SKM-1 (cell line): ENCODE measurements at regions not wholly inside any gene's neighbourhood (a gene's known extent, or its start where the extent isn't known, plus 50 kb on each side); places are given as distances from the start of the nearest gene placed in this dataset.
"Not testable (repeated sequence)": the region's sequence is repeated elsewhere in the genome, so short reads cannot be mapped to it uniquely, and the experiment has no call there.

Experiments
- DNase-seq: peaks from one replicate; lab custom pipeline; 2025; ENCODE audit not compliant: unreplicated experiment; lab: John Stamatoyannopoulos, UW

DNA sequence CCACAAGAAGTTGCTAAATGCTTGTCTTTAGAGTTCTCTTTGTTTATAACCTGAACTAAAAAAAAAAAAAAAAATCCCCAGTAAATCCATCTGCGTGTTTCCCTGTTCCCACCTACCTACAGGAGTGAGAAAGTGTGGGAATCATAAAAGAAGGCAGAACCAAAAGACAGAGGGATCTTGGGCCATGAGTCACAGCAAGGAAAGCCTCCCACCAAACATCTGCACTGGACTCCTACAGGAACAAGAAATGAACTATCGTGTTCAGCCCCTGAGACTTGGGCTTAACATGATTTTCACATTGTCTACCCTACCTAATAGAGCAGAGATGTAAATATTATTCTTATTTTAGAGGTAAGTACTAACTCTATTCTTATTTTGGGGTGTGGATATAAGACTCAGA lies 1761.2 kb upstream of the CELF4 start:
- no peak for DNase-seq

DNA sequence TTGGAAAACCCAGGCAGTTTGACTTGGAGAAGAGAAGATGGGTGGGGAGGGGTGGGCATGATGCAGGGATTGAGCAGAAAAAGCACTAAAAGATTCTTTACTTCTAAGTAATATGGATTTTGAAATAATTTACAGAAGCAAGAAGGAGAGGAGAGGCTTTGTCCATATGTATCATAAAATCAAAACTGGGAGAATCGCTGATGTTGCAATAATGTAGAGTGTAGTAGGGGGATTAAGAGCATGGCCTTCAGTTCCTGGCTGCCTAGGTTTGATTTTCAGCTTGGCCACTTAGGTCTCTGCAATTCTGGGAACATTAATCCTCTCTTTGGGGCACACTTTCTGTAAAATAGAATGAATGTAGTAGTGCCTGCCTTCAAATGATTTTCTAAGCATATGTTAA lies 1760.4 kb upstream of the CELF4 start:
- DNase-seq: no peak

DNA sequence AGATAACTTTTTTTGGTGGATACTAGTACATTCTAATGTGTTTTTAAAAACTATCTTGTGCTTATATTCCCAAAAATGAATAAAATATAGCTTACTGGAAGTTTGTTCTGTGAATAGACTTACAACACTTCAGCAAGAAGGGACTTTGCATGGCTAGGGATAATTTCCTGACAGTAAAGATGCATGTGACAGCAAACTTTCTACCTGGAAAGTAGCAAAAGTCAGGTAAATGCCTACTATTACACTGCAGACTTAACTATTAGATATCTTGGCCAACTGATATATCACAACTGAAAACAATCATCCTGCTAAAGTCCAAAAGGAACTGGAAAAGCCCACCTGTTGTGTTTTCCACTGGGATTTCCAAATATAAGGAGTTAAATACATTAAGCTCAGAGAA lies 1753.5 kb upstream of the CELF4 start:
- no peak for DNase-seq

DNA sequence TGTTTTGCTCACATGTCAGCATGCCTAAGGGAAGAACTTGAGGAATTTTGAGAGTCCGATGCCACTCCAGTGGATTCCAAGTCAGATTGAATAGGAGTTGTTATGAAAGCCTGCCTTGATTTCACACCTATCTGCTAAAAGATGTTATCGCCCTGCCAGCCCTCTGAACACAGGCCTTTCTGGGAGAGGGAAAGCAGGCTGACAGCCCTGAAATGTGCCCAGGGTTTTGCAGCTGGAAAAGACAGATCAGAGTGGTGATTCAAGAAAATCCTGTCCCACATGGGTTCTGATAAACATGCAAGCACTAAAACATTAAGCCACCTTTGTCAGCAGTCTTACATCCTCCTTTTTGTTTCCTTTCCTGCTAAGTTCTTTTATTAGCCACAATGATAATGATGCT lies 1752.9 kb upstream of the CELF4 start:
- DNase-seq: no peak

DNA sequence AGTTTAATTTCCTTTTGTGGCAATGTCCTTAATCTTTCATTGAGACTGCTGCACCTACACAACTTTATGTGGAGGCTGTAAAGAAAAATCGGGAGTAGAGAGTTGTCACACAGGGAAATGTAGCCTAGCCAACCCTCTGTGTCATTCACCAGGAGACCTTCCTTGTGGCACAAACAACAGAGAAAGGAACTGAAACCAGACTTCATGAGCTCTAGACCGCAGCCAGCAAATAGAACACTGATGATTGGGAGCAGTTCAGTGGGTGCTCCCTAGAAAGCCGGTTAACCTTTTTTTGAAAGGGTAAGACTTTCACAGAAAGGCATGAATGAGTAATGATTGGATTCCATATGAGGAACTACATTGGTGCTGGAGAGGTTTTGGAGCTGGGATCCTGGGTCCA lies 1752.4 kb upstream of the CELF4 start:
- peak; percentile 3 for DNase-seq

GRCh38 chr18:39314595-39314994 lies 1749.0 kb upstream of the CELF4 start:
- no peak for DNase-seq

DNA sequence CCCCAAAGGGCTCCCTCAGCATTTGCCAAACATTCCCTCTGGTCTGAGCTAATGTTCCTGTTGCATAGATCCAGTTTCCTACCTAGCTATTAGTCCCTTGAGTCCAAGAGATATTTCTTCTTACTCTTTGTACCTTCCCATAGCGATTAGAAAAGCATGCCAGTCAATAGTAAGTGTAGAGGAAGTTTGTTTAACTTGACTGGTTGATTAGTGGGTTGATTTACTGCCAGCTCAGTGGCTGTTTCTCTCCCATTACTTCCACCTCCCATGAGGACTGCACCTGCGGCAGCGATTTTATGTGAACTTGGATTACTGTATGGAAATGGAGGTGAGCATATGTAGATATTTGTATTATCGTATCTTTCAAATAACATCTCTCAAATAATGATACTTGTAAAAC lies 1748.4 kb upstream of the CELF4 start:
- DNase-seq: no peak

- no peak for DNase-seq
These were observed 1745.6 kb upstream of the CELF4 start for GRCh38 chr18:39311111-39311712.

GRCh38 chr18:39308931-39309521 lies 1743.4 kb upstream of the CELF4 start:
- not testable (repeated sequence) for DNase-seq

DNA sequence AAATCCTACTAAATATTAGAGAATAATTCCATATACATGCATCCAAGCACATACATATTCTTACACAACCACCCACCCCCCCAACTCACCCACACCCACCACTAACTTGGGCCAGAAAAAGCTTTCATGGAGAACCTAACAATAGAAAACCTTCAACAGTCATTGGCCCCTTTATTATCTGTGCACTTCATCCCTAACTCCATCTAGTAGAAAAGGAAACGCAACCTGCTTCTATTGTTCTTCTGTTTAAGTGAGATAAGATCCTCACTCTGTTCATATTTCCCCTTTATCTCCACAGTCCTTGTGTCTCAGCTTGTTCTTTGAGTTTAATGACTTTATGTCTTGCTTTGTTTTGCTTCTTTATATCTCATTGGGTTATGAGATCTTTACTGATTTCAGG lies 1740.2 kb upstream of the CELF4 start:
- no peak for DNase-seq

DNA sequence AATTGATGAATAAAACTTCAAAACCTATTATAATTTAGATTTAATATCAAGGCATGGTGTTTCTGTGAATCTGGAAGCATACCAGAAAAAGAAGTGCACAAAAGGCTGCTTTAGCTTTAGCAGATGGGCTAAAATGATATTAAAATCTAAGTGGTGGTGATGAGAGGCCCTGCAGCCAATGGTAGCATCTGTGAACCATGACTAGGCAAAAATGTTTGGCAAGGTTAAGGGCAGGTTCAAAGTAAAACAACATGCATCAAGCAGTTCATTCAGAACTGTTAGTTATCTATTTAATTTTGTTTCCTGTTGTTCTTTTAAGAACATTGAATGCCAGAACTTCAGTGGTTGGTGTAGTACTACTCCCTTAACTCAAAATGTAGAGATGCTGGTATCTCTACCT lies 1736.9 kb upstream of the CELF4 start:
- DNase-seq: no peak

DNA sequence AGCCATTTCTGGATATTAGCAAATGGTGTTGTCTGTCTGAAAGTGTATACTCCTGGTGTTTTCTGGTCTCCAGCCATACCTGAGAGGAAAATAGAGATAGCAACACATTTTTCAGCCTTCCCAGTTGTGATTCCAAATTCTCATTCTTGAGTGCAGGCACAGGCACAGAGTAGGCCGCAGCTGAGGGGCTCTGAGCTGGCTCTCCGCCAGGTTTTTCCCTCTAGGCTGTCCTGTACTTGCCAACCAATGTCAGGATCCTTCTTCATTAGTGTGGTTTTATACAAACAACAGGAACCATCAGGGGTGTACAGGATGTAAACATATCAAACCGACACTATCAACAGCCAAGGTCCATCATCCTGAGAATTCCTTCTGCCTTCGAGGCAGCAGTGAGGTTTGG lies 1733.6 kb upstream of the CELF4 start:
- no peak for DNase-seq

DNA sequence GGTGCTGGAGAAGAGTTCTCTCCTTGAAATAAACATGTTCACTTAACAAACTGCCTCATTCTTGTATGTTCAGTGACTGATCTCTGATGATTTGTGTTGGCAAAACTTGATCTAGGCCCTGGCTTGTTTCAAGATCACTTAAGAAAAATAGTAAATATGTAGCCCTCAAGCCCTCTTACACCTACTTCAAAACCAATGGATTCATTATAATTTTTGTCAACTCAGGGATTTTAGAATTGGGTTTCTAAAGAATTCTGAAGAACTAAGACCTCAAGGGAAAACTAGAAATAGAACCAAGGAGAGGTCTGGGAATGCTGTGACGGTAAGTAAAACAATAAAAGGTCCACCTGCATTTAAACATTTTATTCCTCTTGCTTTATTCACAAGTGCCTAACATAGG lies 1731.6 kb upstream of the CELF4 start:
- DNase-seq: no peak

DNA sequence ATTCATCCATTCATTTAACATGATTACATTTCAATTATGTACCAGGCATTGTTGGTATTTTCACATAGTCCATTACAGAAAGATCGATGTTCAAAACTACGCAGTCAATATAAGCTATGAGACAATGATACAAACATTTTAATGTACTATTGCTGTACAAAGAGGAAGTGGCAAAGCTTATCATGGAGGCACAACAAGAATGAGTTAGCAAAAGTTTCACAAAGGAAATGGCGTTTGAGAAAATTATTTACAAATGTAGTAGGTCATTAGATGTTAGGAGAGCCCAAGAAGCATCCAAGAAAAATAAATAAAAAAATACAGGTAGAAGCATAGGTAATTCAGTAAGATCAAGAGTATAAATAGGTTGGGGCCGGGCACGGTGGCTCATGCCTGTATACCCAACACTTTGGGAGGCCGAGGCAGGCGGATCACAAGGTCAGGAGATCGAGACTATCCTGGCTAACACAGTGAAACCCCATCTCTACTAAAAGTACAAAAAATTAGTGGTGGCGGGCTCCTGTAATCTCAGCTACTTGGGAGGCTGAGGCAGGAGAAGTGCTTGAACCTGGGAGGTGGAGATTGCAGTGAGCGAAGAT lies 1730.8 kb upstream of the CELF4 start:
- DNase-seq: no peak

DNA sequence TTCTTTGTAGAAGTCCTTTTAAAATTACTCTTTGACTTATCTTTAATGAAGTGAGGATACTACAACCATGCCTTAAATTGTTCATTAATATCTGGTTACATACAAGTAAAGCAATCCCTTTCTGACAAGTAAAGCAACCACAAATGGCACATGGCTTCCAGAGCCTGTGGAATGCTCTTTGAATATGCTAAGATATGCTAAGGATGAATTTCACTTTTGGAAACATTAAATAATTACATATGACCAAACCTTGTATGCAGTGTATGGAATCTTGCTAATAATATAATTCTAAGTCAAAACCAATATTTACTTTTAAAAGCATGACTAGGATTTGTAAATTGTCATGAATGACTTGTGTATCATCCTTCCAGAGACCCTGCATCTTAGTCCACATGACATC lies 1711.2 kb upstream of the CELF4 start:
- DNase-seq: no peak

DNA sequence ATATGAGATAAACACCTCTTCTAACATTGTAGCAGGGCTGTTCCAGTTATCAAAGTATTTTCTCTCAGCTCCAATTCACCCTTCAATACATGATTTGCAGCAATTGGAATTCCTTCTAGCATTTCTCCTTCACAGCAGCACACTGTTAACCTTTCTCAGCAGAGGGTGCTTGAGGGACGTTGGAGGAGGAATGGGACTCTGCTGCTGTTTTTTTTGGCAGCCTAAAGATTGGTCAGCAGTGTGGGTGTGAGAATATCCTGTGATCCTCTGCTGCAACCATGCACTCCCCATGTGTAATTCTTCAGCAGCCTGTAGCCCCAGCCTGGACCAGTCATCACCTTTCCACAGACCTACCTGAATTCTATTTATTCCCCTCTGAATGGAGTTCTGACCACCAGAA lies 1708.9 kb upstream of the CELF4 start:
- no peak for DNase-seq

DNA sequence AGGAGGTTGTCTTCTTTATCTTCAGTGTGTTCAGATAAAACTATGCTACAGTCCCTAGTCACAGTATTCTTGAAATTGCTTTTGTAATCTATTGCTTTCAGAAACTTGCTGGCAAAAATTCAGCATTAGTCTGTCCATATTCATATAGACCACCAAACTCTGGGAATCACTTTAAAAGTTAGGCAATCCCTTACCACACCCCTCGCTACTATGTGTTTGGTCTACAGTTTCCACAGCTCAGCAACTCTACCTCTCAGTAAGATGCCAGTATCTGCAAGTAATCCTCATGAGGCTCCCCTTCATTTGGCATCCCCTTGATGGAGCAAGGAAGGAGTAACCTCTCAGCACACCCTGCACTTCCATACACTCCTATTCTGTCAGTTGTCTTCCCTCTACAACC lies 1706.6 kb upstream of the CELF4 start:
- no peak for DNase-seq

GRCh38 chr18:39271654-39272053 lies 1706.1 kb upstream of the CELF4 start:
- DNase-seq: no peak

GRCh38 chr18:39260565-39260964 lies 1695.0 kb upstream of the CELF4 start:
- DNase-seq: no peak

DNA sequence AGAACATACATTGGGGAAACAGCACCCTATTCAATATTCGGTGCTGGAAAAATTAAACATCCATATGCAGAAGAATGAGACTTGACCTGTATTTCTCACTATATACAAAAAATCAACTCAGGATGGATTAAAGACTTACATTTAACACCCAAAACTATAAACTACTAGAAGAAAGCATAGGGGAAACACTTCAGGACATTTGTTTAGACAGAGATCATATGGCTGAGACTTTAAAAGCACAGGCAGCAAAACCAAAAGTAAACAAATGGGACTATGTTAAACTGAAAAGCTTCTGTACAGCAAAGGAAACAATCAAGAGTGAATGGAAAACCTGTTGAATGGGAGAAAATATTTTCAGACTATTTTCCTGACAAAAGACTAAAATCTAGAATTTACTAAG lies 1694.1 kb upstream of the CELF4 start:
- no peak for DNase-seq

GRCh38 chr18:39244242-39244641 lies 1678.6 kb upstream of the CELF4 start:
- DNase-seq: no peak

DNA sequence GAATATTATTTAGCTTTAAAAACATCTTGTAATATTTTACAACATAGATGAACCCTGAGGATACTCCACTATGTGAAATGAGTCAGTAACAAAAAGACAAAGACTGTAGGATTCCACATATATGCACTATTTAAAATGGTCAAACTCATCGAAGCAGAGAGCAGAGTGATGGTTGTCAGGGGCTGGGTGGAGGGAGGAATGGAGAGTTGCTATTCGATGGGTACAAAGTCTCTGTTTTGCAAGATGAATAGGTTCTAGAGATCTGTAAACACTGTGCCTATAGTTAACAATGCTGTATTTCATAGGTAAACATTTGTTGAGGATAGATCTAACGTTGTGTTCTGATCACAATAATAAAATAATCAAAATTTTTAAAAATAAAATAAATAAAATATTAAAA lies 1675.9 kb upstream of the CELF4 start:
- no peak for DNase-seq
